ENCODE measurements at regions not wholly inside any gene's neighbourhood (a gene's known extent, or its start where the extent isn't known, plus 50 kb on each side); places are given as distances from the start of the nearest gene placed in this dataset.

DNA sequence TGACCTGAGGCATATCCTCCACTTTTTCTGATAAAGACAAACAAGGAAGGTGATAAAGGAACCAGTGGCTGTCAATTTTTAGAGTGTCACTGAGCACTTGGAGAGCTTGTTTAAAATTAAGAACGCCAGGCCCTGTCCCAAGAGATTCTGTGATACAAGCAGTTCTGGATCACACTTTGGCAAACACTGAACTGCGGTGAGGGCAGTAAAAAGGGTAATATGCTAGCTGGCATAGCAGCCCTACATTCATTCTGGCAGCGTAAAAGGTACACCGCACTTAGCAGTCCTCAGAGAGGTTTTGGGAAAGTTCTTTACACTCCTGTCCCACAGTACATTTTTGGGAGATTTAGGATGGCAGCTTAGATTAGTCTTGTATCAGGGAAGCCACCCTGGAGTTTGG, 101.3 kb upstream of the CCDC150 start:
- Histone ChIP-seq H3K27ac (no peak overlapping the region), H4K20me1 (ENCODE audit: low read depth) (no peaks in the 10 kb centered on the region), H3K27me3 (no peaks in the 10 kb centered on the region), H3K9me3 (ENCODE audit: low read depth) (no peaks in the 10 kb centered on the region), H3K9ac (no peak overlapping the region), H3K4me3 (no peak overlapping the region), H3K79me2 (ENCODE audit: low read depth) (no peaks in the 10 kb centered on the region), H3F3A (ENCODE audit: low read depth) (no peaks in the 10 kb centered on the region), H3K4me2 (no peak overlapping the region), H2AFZ (replicated peaks) (no peak overlapping the region), H3K4me1 (no peaks in the 10 kb centered on the region), H3K36me3 (no peaks in the 10 kb centered on the region)
- Mint-ChIP-seq H3K9me3 (no peaks in the 10 kb centered on the region), H3K4me3 (no peak overlapping the region), H3K27me3 (ENCODE audit: insufficient read depth, low read depth) (no peaks in the 10 kb centered on the region), H3K27ac (no peak overlapping the region), H3K36me3 (no peaks in the 10 kb centered on the region), H3K4me1 (peaks cover 2% of the 10 kb centered on the region)
- no peak for TF ChIP-seq EZH2 (IDR thresholded peaks at IDR 0.05)
- TF ChIP-seq CTCF (IDR thresholded peaks at IDR 0.05), result no peak
- TF ChIP-seq EZH2phosphoT487 (IDR thresholded peaks at IDR 0.05), result no peak
- DNase-seq (ENCODE audit: low spot score), result no peak

DNA sequence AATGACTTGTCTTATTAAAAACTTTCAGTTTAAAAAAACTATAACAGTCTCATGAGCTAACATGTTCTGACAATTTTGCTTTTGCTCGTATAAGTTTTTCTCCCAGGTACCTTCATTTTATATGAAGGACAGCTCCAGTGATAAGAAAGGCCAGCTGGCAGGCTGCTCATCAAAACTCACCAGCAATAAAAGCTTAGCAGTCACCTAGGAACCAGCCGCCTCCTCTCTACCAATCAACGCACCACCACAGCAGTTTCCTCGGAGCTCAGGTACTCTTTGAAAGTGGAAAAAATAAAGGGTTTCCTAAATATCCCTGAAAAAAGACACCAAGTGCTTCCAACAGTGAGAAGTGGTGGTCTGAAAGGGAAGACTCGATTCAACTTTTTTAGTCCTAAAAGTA, 100.9 kb upstream of the CCDC150 start:
- Histone ChIP-seq H3K27ac (no peak overlapping the region), H3K36me3 (no peaks in the 10 kb centered on the region), H3K4me1 (no peaks in the 10 kb centered on the region), H3K79me2 (ENCODE audit: low read depth) (no peaks in the 10 kb centered on the region), H3K4me3 (no peak overlapping the region), H3K9me3 (ENCODE audit: low read depth) (no peaks in the 10 kb centered on the region), H3K9ac (no peak overlapping the region), H3F3A (ENCODE audit: low read depth) (no peaks in the 10 kb centered on the region), H3K27me3 (no peaks in the 10 kb centered on the region), H3K4me2 (no peak overlapping the region), H2AFZ (replicated peaks) (no peak overlapping the region), H4K20me1 (ENCODE audit: low read depth) (no peaks in the 10 kb centered on the region)
- no peak for DNase-seq (ENCODE audit: low spot score)
- H3K27me3 Mint-ChIP-seq (ENCODE audit: insufficient read depth, low read depth), result no peaks in the 10 kb centered on the region
- TF ChIP-seq CTCF (IDR thresholded peaks at IDR 0.05) (no peak), EZH2phosphoT487 (IDR thresholded peaks at IDR 0.05) (no peak), EZH2 (IDR thresholded peaks at IDR 0.05) (no peak)
- H3K4me1 Mint-ChIP-seq, result peaks cover 2% of the 10 kb centered on the region
- H3K27ac Mint-ChIP-seq, result no peak overlapping the region
- H3K36me3 Mint-ChIP-seq, result no peaks in the 10 kb centered on the region
- no peak overlapping the region for H3K4me3 Mint-ChIP-seq
- no peaks in the 10 kb centered on the region for H3K9me3 Mint-ChIP-seq

GRCh38 chr2:196544906-196545433, 94.5 kb upstream of the CCDC150 start:
- peaks cover 2% of the 10 kb centered on the region for H3K9me3 Mint-ChIP-seq
- H3K27ac ChIP-seq, result no peak overlapping the region
- no peak overlapping the region for H3K4me3 Mint-ChIP-seq
- no peaks in the 10 kb centered on the region for H3K79me2 ChIP-seq (ENCODE audit: low read depth)
- H3K27ac Mint-ChIP-seq, result no peak overlapping the region
- no peaks in the 10 kb centered on the region for H3K4me1 ChIP-seq
- no peak overlapping the region for H3K9ac ChIP-seq
- no peaks in the 10 kb centered on the region for H3K27me3 ChIP-seq
- no peaks in the 10 kb centered on the region for H4K20me1 ChIP-seq (ENCODE audit: low read depth)
- no peak overlapping the region for H3K4me2 ChIP-seq
- H3K27me3 Mint-ChIP-seq (ENCODE audit: insufficient read depth, low read depth), result no peaks in the 10 kb centered on the region
- no peaks in the 10 kb centered on the region for H3K36me3 ChIP-seq
- DNase-seq (ENCODE audit: low spot score), result no peak
- no peaks in the 10 kb centered on the region for H3K4me1 Mint-ChIP-seq
- no peaks in the 10 kb centered on the region for H3K9me3 ChIP-seq (ENCODE audit: low read depth)
- no peaks in the 10 kb centered on the region for H3F3A ChIP-seq (ENCODE audit: low read depth)
- TF ChIP-seq EZH2phosphoT487 (IDR thresholded peaks at IDR 0.05) (no peak), EZH2 (IDR thresholded peaks at IDR 0.05) (no peak), CTCF (IDR thresholded peaks at IDR 0.05) (no peak)
- H3K36me3 Mint-ChIP-seq, result no peaks in the 10 kb centered on the region
- no peak overlapping the region for H2AFZ ChIP-seq (replicated peaks)
- H3K4me3 ChIP-seq, result no peak overlapping the region
